HTR-8/SVneo (cell line): ENCODE measurements at regions not wholly inside any gene's neighbourhood (a gene's known extent, or its start where the extent isn't known, plus 50 kb on each side); places are given as distances from the start of the nearest gene placed in this dataset.
A peak's percentile ranks its signal among the peaks of the same experiment; 100 is the strongest.

Experiments
- DNase-seq: peaks from one replicate; pipeline ENCODE4 v3.0.0; 2011; ENCODE audit warnings: low spot score, mixed read lengths; ENCODE audit not compliant: insufficient read length
- FAIRE-seq: peaks from 2 replicates; lab custom pipeline; 2011; peaks lifted over from hg19 to GRCh38; lab: Jason Lieb, UNC

- DNase-seq (no peak), FAIRE-seq (no peak)
Observed at GRCh38 chr18:28588884-28589549, 412.1 kb upstream of the CDH2 start.

GRCh38 chr18:28584731-28585130 is 407.8 kb upstream of the CDH2 start:
- DNase-seq (peak; percentile 28), FAIRE-seq (no peak)

GRCh38 chr18:28582724-28583123 is 405.8 kb upstream of the CDH2 start:
- FAIRE-seq (no peak), DNase-seq (no peak)

- DNase-seq, result no peak
- FAIRE-seq, result no peak
Observed at GRCh38 chr18:28581521-28582071, 404.7 kb upstream of the CDH2 start.

GRCh38 chr18:28576941-28577340 is 400.0 kb upstream of the CDH2 start:
- DNase-seq (no peak), FAIRE-seq (no peak)

GRCh38 chr18:28575123-28575522 is 398.2 kb upstream of the CDH2 start:
- no peak for FAIRE-seq
- no peak for DNase-seq

- FAIRE-seq (no peak), DNase-seq (no peak)
Observed at GRCh38 chr18:28574175-28574574, 397.2 kb upstream of the CDH2 start.

- DNase-seq, result no peak
Observed at GRCh38 chr18:28571929-28572328, 395.0 kb upstream of the CDH2 start.

GRCh38 chr18:28560331-28560730 is 383.4 kb upstream of the CDH2 start:
- DNase-seq (no peak), FAIRE-seq (no peak)

More at GRCh38 chr18:28571929-28572328, 395.0 kb upstream of the CDH2 start:
- no peak for FAIRE-seq

- DNase-seq, result no peak
- FAIRE-seq, result no peak
Observed at GRCh38 chr18:28559511-28559910, 382.6 kb upstream of the CDH2 start.

GRCh38 chr18:28541934-28542333 is 365.0 kb upstream of the CDH2 start:
- FAIRE-seq, result no peak
- no peak for DNase-seq

GRCh38 chr18:28541276-28541930 is 364.5 kb upstream of the CDH2 start:
- FAIRE-seq (no peak), DNase-seq (no peak)

GRCh38 chr18:28529644-28530043 is 352.7 kb upstream of the CDH2 start:
- no peak for FAIRE-seq
- DNase-seq, result no peak

- no peak for FAIRE-seq
- DNase-seq, result no peak
Observed at GRCh38 chr18:28526196-28526595, 349.3 kb upstream of the CDH2 start.

- FAIRE-seq (no peak), DNase-seq (no peak)
Observed at GRCh38 chr18:28523758-28524475, 347.0 kb upstream of the CDH2 start.

GRCh38 chr18:28522236-28522635 is 345.3 kb upstream of the CDH2 start:
- FAIRE-seq (no peak), DNase-seq (no peak)

GRCh38 chr18:28519997-28520396 is 343.1 kb upstream of the CDH2 start:
- FAIRE-seq (no peak), DNase-seq (no peak)

GRCh38 chr18:28514699-28515098 is 337.8 kb upstream of the CDH2 start:
- FAIRE-seq (no peak), DNase-seq (no peak)

- FAIRE-seq (no peak), DNase-seq (no peak)
Observed at GRCh38 chr18:28512357-28512756, 335.4 kb upstream of the CDH2 start.

GRCh38 chr18:28511413-28511821 is 334.5 kb upstream of the CDH2 start:
- DNase-seq, result no peak
- FAIRE-seq, result no peak

GRCh38 chr18:28510210-28510609 is 333.3 kb upstream of the CDH2 start:
- no peak for FAIRE-seq
- no peak for DNase-seq
